Liver (tissue), 8 donors: ENCODE measurements at regions not wholly inside any gene's neighbourhood (a gene's known extent, or its start where the extent isn't known, plus 50 kb on each side); places are given as distances from the start of the nearest gene placed in this dataset.

ENCODE experiments used
- DNase-seq: peaks from one replicate; pipeline ENCODE4 v3.0.0-alpha.2; 2017; ENCODE audit warnings: low spot score
- H3K27ac ChIP-seq, 2 donors: one replicate each; pipeline ENCODE4 v1.7.0; 2013; ENCODE audit warnings: inconsistent platforms in 2 of 2, low read length in 2 of 2, control low read depth in 1 of 2, low read depth in 1 of 2, mild to moderate bottlenecking in 1 of 2
- H3K27me3 ChIP-seq, 4 donors: one replicate each; pipeline versions ENCODE4 v1.6.1 to v1.7.0; 2013; ENCODE audit warnings: low read length in 3 of 4, inconsistent platforms in 1 of 4, mild to moderate bottlenecking in 1 of 4, moderate library complexity in 1 of 4; ENCODE audit not compliant: control insufficient read depth in 4 of 4, insufficient read depth in 4 of 4
- H3K36me3 ChIP-seq, 4 donors: one replicate each; pipeline versions ENCODE4 v1.6.1 to v1.7.0; 2013; ENCODE audit warnings: low read length in 3 of 4, mild to moderate bottlenecking in 3 of 4, low read depth in 1 of 4, moderate library complexity in 1 of 4; ENCODE audit not compliant: control insufficient read depth in 4 of 4, insufficient read depth in 3 of 4
- H3K4me1 ChIP-seq, 4 donors: one replicate each; pipeline versions ENCODE4 v1.6.1 to v1.7.0; 2013; ENCODE audit warnings: low read length in 3 of 4, mild to moderate bottlenecking in 3 of 4, moderate library complexity in 1 of 4; ENCODE audit not compliant: control insufficient read depth in 4 of 4, insufficient read depth in 4 of 4
- H3K4me3 ChIP-seq, 3 donors: one replicate each; pipeline versions ENCODE4 v1.6.1 to v1.7.0; 2013; ENCODE audit warnings: low read length in 3 of 3, control low read depth in 1 of 3, low read depth in 1 of 3, mild to moderate bottlenecking in 1 of 3
- H3K9ac ChIP-seq, 2 donors: one replicate each; pipeline ENCODE4 v1.7.0; 2013; ENCODE audit warnings: low read length in 2 of 2, mild to moderate bottlenecking in 2 of 2, moderate library complexity in 2 of 2, control low read depth in 1 of 2, low read depth in 1 of 2
- H3K9me3 ChIP-seq, 4 donors: one replicate each; pipeline versions ENCODE4 v1.6.1 to v1.7.0; 2013; ENCODE audit warnings: low read length in 3 of 4; ENCODE audit not compliant: control insufficient read depth in 4 of 4
- EGR1 ChIP-seq, 2 donors: IDR thresholded peaks; 2 replicates each; pipeline ENCODE4 v1.6.1; 2016 to 2018; ENCODE audit warnings: antibody characterized with exemption in 2 of 2, low read depth in 2 of 2
- FOXA1 ChIP-seq: IDR thresholded peaks from 2 replicates; pipeline ENCODE4 v1.6.1; 2016; ENCODE audit warnings: antibody characterized with exemption
- FOXA2 ChIP-seq: IDR thresholded peaks from 2 replicates; pipeline ENCODE4 v1.6.1; 2016; ENCODE audit warnings: antibody characterized with exemption
- GABPA ChIP-seq, 2 donors: IDR thresholded peaks in 1 of 2; conservative IDR thresholded peaks in 1 of 2; 2 replicates each; pipeline ENCODE4 v1.6.1; 2016; ENCODE audit warnings: antibody characterized with exemption in 2 of 2, mild to moderate bottlenecking in 1 of 2, moderate library complexity in 1 of 2
- HNF4A ChIP-seq, 2 donors: conservative IDR thresholded peaks; 2 replicates each; pipeline ENCODE4 v1.6.1; 2016; ENCODE audit warnings: antibody characterized with exemption in 2 of 2, mild to moderate bottlenecking in 2 of 2
- HNF4G ChIP-seq: IDR thresholded peaks from 2 replicates; pipeline ENCODE4 v1.6.1; 2016; ENCODE audit warnings: antibody characterized with exemption
- JUND ChIP-seq, 2 donors: IDR thresholded peaks; 2 replicates each; pipeline ENCODE4 v1.6.1; 2016; ENCODE audit warnings: antibody characterized with exemption in 2 of 2
- NR2F2 ChIP-seq: IDR thresholded peaks from 2 replicates; pipeline ENCODE4 v1.6.1; 2016; ENCODE audit warnings: antibody characterized with exemption
- RAD21 ChIP-seq, 2 donors: IDR thresholded peaks; 2 replicates each; pipeline ENCODE4 v1.6.1; 2016; ENCODE audit warnings: antibody characterized with exemption in 2 of 2, mild to moderate bottlenecking in 2 of 2
- RXRA ChIP-seq, 2 donors: IDR thresholded peaks; 2 replicates each; pipeline ENCODE4 v1.6.1; 2017 to 2018; ENCODE audit warnings: antibody characterized with exemption in 2 of 2, mild to moderate bottlenecking in 1 of 2
- SP1 ChIP-seq: IDR thresholded peaks from 2 replicates; pipeline ENCODE4 v1.6.1; 2018; ENCODE audit warnings: antibody characterized with exemption, mild to moderate bottlenecking
- TAF1 ChIP-seq: conservative IDR thresholded peaks from 2 replicates; pipeline ENCODE4 v1.6.1; 2016; ENCODE audit warnings: antibody characterized with exemption, mild to moderate bottlenecking
- YY1 ChIP-seq: IDR thresholded peaks from 2 replicates; pipeline ENCODE4 v1.6.1; 2016; ENCODE audit warnings: antibody characterized with exemption, mild to moderate bottlenecking
- WGBS: extraction: QIAGEN DNeasy Blood & Tissue Kit; methylation state at CpG from one replicate; pipeline ENCODE4 v1.1.7; 2013; 5-methylcytosine and 5-hydroxymethylcytosine counted together
- TF ChIP-seq, protein P1 (sequence below): IDR thresholded peaks from 2 replicates; pipeline ENCODE4 v1.6.1; 2016; ENCODE audit warnings: antibody characterized with exemption
- TF ChIP-seq, protein P2 (sequence below): IDR thresholded peaks from 2 replicates; pipeline ENCODE4 v1.6.1; 2016; ENCODE audit warnings: antibody characterized with exemption
- TF ChIP-seq, protein P3 (sequence below): fragments of 150-350 bp; IDR thresholded peaks from 2 replicates; pipeline ENCODE4 v1.5.1; 2017; ENCODE audit warnings: improper control_type of control experiment, low read depth, low read length; ENCODE audit not compliant: missing input control
- TF ChIP-seq, protein P4 (sequence below): IDR thresholded peaks from 2 replicates; pipeline ENCODE4 v1.6.1; 2016; ENCODE audit warnings: antibody characterized with exemption
- TF ChIP-seq, protein P5 (sequence below): IDR thresholded peaks from 2 replicates; pipeline ENCODE4 v1.6.1; 2016; ENCODE audit warnings: antibody characterized with exemption, mild to moderate bottlenecking
- donor health status: healthy.
- donor health status: healthy.
- donor health status: healthy.
- donor health status: healthy.
- donor health status: healthy.

DNA sequence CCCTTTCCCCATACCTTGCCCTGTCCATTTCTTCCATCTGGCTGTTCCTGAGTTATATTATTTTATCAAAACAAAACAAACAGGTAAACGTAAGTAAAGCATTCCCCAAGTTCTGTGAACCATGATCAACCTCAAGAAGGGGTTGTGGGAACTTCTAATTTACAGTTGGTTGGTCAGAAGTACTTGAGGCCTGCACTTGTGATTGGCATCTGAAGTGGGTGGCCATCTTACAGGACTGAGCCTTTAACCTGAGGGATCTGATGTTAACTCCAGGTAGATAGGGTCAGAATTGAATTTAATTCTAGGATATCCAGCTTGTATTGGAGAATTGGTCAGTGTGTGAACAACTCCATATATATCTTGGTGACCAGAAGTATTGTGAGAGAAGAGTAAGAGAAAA lies 77.0 kb downstream of the DIO2 start:
- TF ChIP-seq, protein P1, sequence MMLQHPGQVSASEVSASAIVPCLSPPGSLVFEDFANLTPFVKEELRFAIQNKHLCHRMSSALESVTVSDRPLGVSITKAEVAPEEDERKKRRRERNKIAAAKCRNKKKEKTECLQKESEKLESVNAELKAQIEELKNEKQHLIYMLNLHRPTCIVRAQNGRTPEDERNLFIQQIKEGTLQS, result no peak
- TF ChIP-seq GABPA (IDR thresholded peaks at IDR 0.05 in 1 of 2, conservative IDR thresholded peaks at IDR 0.05 in 1 of 2) (no peak), NR2F2 (no peak), FOXA1 (no peak), JUND (IDR thresholded peaks at IDR 0.05) (no peak), SP1 (no peak), RAD21 (IDR thresholded peaks at IDR 0.05) (no peak), FOXA2 (no peak), TAF1 (no peak), HNF4A (conservative IDR thresholded peaks at IDR 0.05) (no peak), HNF4G (no peak), EGR1 (IDR thresholded peaks at IDR 0.05; ENCODE audit: low read depth in 2 of 2) (no peak), RXRA (IDR thresholded peaks at IDR 0.05) (no peak), YY1 (no peak)
- TF ChIP-seq, protein P2, sequence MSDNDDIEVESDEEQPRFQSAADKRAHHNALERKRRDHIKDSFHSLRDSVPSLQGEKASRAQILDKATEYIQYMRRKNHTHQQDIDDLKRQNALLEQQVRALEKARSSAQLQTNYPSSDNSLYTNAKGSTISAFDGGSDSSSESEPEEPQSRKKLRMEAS, result no peak
- TF ChIP-seq, protein P3, sequence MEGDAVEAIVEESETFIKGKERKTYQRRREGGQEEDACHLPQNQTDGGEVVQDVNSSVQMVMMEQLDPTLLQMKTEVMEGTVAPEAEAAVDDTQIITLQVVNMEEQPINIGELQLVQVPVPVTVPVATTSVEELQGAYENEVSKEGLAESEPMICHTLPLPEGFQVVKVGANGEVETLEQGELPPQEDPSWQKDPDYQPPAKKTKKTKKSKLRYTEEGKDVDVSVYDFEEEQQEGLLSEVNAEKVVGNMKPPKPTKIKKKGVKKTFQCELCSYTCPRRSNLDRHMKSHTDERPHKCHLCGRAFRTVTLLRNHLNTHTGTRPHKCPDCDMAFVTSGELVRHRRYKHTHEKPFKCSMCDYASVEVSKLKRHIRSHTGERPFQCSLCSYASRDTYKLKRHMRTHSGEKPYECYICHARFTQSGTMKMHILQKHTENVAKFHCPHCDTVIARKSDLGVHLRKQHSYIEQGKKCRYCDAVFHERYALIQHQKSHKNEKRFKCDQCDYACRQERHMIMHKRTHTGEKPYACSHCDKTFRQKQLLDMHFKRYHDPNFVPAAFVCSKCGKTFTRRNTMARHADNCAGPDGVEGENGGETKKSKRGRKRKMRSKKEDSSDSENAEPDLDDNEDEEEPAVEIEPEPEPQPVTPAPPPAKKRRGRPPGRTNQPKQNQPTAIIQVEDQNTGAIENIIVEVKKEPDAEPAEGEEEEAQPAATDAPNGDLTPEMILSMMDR, result no peak
- TF ChIP-seq, protein P4, sequence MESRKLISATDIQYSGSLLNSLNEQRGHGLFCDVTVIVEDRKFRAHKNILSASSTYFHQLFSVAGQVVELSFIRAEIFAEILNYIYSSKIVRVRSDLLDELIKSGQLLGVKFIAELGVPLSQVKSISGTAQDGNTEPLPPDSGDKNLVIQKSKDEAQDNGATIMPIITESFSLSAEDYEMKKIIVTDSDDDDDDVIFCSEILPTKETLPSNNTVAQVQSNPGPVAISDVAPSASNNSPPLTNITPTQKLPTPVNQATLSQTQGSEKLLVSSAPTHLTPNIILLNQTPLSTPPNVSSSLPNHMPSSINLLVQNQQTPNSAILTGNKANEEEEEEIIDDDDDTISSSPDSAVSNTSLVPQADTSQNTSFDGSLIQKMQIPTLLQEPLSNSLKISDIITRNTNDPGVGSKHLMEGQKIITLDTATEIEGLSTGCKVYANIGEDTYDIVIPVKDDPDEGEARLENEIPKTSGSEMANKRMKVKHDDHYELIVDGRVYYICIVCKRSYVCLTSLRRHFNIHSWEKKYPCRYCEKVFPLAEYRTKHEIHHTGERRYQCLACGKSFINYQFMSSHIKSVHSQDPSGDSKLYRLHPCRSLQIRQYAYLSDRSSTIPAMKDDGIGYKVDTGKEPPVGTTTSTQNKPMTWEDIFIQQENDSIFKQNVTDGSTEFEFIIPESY, result no peak
- TF ChIP-seq, protein P5, sequence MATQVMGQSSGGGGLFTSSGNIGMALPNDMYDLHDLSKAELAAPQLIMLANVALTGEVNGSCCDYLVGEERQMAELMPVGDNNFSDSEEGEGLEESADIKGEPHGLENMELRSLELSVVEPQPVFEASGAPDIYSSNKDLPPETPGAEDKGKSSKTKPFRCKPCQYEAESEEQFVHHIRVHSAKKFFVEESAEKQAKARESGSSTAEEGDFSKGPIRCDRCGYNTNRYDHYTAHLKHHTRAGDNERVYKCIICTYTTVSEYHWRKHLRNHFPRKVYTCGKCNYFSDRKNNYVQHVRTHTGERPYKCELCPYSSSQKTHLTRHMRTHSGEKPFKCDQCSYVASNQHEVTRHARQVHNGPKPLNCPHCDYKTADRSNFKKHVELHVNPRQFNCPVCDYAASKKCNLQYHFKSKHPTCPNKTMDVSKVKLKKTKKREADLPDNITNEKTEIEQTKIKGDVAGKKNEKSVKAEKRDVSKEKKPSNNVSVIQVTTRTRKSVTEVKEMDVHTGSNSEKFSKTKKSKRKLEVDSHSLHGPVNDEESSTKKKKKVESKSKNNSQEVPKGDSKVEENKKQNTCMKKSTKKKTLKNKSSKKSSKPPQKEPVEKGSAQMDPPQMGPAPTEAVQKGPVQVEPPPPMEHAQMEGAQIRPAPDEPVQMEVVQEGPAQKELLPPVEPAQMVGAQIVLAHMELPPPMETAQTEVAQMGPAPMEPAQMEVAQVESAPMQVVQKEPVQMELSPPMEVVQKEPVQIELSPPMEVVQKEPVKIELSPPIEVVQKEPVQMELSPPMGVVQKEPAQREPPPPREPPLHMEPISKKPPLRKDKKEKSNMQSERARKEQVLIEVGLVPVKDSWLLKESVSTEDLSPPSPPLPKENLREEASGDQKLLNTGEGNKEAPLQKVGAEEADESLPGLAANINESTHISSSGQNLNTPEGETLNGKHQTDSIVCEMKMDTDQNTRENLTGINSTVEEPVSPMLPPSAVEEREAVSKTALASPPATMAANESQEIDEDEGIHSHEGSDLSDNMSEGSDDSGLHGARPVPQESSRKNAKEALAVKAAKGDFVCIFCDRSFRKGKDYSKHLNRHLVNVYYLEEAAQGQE, result no peak
- Histone ChIP-seq H3K36me3 (no peaks in the 10 kb centered on the region), H3K4me1 (no peaks in the 10 kb centered on the region), H3K9me3 (peaks cover 0 to 7% (median 3%) of the 10 kb centered on the region in 4 donors), H3K27ac (no peak overlapping the region), H3K9ac (no peak overlapping the region), H3K4me3 (no peak overlapping the region), H3K27me3 (no peaks in the 10 kb centered on the region)
- 47% methylated on average over 1 of the region's 1 CpG for WGBS
- no peak for DNase-seq

DNA sequence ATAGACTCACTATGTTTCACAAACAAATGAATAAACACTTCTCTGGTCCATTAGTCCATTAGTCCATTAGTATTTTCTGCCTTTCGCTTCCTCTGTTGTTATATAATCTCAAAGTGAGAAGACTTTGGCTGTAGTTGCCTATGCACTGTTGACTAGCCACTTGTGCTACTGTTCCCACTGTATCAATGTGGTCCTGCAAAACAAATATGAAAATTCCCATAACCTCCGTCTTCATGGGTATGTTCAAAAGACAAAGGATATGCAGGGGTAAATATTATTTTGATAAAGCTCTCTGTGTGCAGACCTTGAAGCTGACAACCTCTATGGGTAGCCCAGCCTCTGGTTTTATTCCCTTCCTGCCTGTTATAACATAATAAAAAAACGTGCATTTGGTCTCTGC lies 77.8 kb downstream of the DIO2 start:
- Histone ChIP-seq H3K4me1 (no peaks in the 10 kb centered on the region), H3K9ac (no peak overlapping the region), H3K27ac (no peak overlapping the region), H3K27me3 (no peaks in the 10 kb centered on the region), H3K36me3 (no peaks in the 10 kb centered on the region), H3K9me3 (peaks cover 0 to 7% (median 3%) of the 10 kb centered on the region in 4 donors), H3K4me3 (no peak overlapping the region)
- DNase-seq, result no peak
- no peak for TF ChIP-seq HNF4G
- no peak for TF ChIP-seq TAF1
- TF ChIP-seq, protein P1, result no peak
- no peak for TF ChIP-seq YY1
- TF ChIP-seq SP1, result no peak
- TF ChIP-seq GABPA (IDR thresholded peaks at IDR 0.05 in 1 of 2, conservative IDR thresholded peaks at IDR 0.05 in 1 of 2), result no peak
- TF ChIP-seq FOXA1, result no peak
- no peak for TF ChIP-seq RAD21 (IDR thresholded peaks at IDR 0.05)
- no peak for TF ChIP-seq EGR1 (IDR thresholded peaks at IDR 0.05; ENCODE audit: low read depth in 2 of 2)
- 62% methylated on average over 3 of the region's 3 CpGs for WGBS
